Stromal cell of bone marrow (primary cell): ENCODE measurements at regions not wholly inside any gene's neighbourhood (a gene's known extent, or its start where the extent isn't known, plus 50 kb on each side); places are given as distances from the start of the nearest gene placed in this dataset.

Experiments
- DNase-seq: peaks from one replicate; pipeline ENCODE4 v3.0.0-alpha.2; 2012; ENCODE audit warnings: low read depth

DNA sequence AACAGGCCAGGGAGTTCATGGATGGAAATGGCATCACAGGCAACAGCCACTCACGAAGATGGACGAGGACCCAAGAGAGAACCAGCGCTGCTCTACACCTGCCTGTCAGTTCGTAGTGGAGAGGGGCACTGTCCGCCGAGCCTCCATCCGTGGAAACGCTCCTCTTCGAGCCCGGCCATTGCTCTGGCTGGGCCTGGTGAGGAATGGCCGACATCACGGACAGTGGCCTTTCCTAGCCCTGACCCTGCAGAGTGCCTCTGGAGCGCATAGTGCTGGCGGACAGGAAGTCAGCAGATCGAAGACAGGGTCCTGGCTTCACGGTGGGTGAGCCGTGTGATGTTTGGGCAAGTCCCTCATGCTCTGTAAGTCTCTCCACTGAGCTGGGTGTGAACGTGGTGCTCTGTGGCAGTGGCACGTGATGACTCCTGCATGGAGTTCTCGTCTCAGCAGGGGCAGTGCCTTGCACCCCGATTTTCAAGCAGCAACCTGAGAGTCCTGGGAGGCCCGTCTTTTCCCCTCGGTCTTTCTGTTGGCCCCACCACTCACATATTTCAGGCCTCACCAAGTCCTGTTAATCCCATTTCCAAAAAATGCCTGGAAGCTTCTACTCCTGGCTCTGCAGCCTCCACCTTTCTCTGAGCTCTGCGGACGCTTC lies 214.4 kb downstream of the ERMARD start:
- DNase-seq: no peak

- DNase-seq: no peak
These were observed 213.8 kb downstream of the ERMARD start for GRCh38 chr6:169965239-169965638.

GRCh38 chr6:169964486-169965180 lies 213.2 kb downstream of the ERMARD start:
- no peak for DNase-seq

GRCh38 chr6:169963581-169964297 lies 212.3 kb downstream of the ERMARD start:
- DNase-seq: no peak

- DNase-seq: no peak
These were observed 211.4 kb downstream of the ERMARD start for GRCh38 chr6:169962604-169963469.

GRCh38 chr6:169961772-169962561 lies 210.5 kb downstream of the ERMARD start:
- no peak for DNase-seq

DNA sequence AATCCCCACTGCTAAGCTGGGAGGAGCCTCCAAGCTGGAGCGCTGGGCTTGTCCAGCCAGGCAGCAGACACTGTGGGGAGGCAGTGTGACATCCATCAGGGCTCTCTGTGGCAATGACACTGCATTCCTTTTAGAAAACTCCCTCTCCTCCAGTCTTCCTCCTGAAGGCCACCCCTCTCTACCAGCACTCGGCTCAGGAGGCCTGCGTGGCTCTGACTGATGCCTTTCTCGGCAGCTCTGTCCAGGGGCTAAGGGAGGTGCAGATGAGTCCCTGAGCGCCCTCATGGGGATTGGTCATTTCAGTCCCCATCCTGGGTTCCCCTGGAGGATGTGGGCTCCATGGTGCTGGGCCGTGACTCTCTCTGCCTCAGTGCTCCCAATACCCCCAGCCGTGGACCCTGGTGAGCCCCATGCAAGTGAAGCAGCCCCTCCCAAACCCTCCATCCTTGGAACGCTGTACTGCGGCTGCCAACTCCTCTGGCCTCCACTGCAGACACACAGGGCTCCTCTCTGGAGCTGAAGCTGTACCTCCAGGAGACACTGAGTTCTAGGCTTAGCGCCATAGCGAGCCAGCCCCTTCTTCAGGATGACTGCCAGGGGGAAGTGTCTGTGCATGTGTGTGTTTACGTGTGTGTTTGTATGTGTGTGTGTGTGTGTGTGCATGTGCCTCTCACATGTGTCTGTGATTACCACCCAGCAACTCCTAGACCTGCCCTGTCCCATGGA lies 209.6 kb downstream of the ERMARD start:
- no peak for DNase-seq

- DNase-seq: no peak
These were observed 209.1 kb downstream of the ERMARD start for GRCh38 chr6:169960521-169960885.

DNA sequence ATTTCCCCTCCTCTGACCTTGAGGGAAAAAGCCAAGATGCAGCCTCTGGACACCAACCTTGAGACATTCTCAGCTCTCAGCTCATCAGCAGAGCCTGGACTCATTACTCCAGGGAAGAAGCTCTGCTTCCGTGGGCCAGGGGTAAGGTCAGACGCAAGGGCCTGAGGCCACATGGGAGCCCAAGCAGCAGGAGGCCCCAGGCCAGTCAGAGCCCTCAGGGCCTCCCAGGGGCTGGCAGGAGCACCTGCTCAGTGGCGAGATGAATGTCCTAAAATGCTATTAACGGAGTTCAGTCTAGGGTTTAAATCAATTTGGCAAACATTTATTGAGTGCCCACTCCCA lies 208.6 kb downstream of the ERMARD start:
- no peak for DNase-seq

DNA sequence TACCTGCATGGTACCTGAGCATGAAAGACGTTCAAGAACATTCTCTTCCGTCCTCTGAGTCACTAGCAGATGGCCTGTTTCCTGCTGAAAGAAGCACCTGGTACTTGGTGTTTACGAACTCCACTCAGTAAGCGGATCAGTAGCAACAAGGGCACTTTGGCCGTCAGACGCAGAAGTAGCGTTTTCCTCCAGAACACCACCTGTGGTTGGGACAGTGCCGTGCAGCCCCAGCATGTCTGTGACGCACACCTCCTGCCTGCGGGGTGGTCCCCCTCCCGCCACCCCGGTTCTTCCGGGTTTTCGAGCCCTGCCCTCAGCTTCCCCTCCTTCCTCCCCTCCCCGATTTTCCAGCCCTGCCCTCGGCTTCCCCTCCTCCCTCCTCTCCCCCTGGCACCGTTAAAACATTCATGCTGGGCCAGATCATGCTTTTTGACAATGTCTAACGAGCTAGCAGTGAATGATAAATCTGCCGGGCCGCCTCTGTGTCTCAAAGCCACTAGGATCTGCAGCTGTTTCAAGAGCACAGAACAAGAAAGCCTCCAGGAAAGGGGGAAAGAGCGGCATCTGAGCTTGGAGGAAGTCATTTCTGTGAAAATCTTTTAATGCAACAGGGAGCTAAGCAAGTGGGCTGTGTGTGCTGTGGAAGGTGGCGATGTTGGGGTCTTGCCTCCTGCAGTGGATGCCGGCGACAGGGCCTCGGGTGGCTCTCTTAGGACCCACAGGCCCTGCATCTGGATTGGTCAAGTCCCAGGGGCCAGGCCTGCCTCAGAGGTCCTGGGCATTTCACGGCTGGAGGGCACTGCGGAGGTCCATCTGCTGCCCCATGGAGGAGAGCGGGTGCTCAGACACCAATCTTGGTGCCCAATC lies 207.9 kb downstream of the ERMARD start:
- DNase-seq: no peak

DNA sequence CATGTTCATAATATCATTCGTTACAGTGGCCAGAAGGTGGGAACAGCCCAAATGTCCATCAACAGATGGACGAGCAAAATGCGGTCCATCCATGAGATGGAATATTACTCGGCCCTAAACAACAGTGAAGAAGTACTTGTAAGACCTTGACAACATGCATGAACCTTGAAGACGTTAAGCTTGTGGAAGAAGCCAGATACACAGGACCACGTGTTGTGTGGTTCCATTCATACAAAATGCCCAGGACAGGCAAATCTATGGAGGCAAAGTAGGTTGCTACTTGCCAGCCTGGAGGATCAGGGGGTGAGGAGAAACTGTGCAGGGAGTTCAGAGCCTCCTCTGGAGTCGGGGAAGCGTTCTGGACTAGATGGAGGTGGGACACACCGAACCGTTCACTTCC lies 207.1 kb downstream of the ERMARD start:
- DNase-seq: no peak

DNA sequence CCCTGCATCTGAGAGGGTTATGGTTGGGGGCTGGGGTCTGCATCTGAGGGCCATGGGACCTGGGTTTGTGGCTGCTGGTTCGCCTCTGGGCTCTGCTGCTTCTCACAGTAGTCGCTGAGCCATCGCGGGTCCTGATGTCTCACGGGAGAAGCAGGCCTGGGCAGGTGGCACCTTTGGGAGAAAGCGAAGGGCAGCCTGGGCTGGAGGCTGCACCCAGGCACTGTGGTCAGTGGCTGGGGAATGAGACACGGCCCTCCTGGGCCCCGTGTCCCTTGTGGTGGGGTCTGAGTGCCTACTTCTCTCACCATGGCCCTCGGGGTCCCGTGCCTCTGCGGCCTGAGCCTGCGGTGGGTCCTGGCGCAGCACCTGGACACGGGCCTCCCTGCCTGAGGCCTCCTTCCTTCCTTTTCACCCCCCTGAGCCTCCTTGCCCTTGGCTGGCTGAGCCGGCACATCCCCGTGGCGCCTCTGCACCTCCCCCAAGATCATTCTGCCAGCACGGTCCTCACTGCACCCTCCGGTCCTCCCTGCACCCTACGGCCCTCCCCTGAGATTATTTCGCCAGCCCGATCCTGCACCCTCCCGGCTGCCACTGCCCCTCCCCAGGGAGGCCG lies 206.0 kb downstream of the ERMARD start:
- no peak for DNase-seq

DNA sequence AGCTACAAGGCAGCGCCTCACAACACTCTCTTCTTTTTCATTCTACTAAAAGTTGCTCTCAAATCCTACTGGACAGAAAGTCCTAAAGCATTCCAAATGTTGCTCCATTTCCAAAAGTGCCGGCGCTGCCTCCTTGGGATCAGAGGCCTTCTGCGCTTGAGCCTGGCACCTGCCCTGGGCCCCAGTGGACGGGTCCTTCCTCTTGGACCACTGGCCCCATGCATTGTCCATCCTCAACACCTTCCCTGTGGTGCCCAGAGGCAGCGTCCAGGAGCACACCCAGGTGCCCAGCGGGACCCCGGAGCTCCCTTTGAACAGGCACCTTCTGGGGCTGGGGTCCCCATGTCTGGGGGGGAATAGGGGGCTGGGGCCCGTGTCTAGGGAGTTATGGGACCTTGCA lies 205.2 kb downstream of the ERMARD start:
- DNase-seq: no peak

GRCh38 chr6:169955731-169956437 lies 204.5 kb downstream of the ERMARD start:
- DNase-seq: no peak

- no peak for DNase-seq
These were observed 203.6 kb downstream of the ERMARD start for GRCh38 chr6:169954977-169955376.

DNA sequence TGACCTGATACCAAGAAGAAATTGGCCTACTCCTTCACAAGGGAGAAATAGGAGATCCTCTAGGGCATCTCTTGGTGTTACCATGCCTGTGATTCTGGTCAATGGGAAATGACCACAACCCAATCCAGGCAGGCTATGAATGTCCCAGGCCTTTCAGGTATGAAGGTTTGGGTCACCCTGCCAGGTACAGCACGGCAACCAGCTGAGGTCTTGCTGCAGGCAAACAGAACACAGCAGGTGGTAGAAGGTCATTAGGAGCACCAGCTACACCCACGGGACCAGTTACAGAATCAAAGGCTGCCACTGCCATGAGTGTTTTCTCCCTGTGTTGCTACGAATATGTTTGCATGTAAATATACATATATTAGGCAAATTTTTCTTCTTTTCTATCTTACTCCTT lies 202.3 kb downstream of the ERMARD start:
- DNase-seq: no peak

DNA sequence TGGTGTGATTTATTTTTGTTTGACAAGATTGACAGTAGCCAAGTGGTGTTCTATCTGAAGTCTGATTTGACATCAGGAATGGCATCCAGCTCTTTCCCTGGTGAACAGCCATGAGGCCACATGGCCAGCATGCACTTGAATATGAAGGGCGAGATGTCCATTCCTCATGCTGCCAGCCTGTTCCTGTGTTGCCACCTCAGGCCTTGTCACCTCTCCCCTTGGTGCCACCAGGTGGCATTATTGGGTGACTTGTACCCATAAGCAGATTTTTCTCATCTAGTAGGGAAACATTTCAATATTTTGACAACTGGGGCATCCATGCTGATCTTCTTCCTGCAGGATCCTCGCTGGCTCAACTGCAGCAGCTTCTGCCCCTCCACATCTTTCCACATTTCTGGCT lies 199.1 kb downstream of the ERMARD start:
- DNase-seq: no peak

GRCh38 chr6:169949511-169950097 lies 198.2 kb downstream of the ERMARD start:
- no peak for DNase-seq

GRCh38 chr6:169946971-169947370 lies 195.5 kb downstream of the ERMARD start:
- DNase-seq: no peak
